ENCODE measurements at regions not wholly inside any gene's neighbourhood (a gene's known extent, or its start where the extent isn't known, plus 50 kb on each side); places are given as distances from the start of the nearest gene placed in this dataset.

GRCh38 chr6:102407886-102408741 is 1014.6 kb downstream of the GRIK2 start:
- no peak for DNase-seq (ENCODE audit: low spot score)

GRCh38 chr6:102405860-102406259 is 1012.4 kb downstream of the GRIK2 start:
- no peak for DNase-seq (ENCODE audit: low spot score)

- DNase-seq (ENCODE audit: low spot score) = no peak
Observed at GRCh38 chr6:102402635-102403329, 1009.3 kb downstream of the GRIK2 start.

- DNase-seq (ENCODE audit: low spot score) = no peak
Observed at GRCh38 chr6:102398788-102399390, 1005.4 kb downstream of the GRIK2 start.

- DNase-seq (ENCODE audit: low spot score) = no peak
Observed at GRCh38 chr6:102390541-102390940, 997.0 kb downstream of the GRIK2 start.

GRCh38 chr6:102389994-102390393 is 996.5 kb downstream of the GRIK2 start:
- DNase-seq (ENCODE audit: low spot score) = no peak

GRCh38 chr6:102387326-102388033 is 994.0 kb downstream of the GRIK2 start:
- DNase-seq (ENCODE audit: low spot score) = no peak

- DNase-seq (ENCODE audit: low spot score) = no peak
Observed at GRCh38 chr6:102381203-102381602, 987.7 kb downstream of the GRIK2 start.

- DNase-seq (ENCODE audit: low spot score) = no peak
Observed at GRCh38 chr6:102356170-102356569, 962.7 kb downstream of the GRIK2 start.

GRCh38 chr6:102355578-102355977 is 962.1 kb downstream of the GRIK2 start:
- DNase-seq (ENCODE audit: low spot score) = no peak

GRCh38 chr6:102352552-102352951 is 959.0 kb downstream of the GRIK2 start:
- no peak for DNase-seq (ENCODE audit: low spot score)

GRCh38 chr6:102344769-102345168 is 951.3 kb downstream of the GRIK2 start:
- no peak for DNase-seq (ENCODE audit: low spot score)

- DNase-seq (ENCODE audit: low spot score) = no peak
Observed at GRCh38 chr6:102340311-102340710, 946.8 kb downstream of the GRIK2 start.

GRCh38 chr6:102333736-102334135 is 940.2 kb downstream of the GRIK2 start:
- no peak for DNase-seq (ENCODE audit: low spot score)

- DNase-seq (ENCODE audit: low spot score) = no peak
Observed at GRCh38 chr6:102327697-102328225, 934.3 kb downstream of the GRIK2 start.

- no peak for DNase-seq (ENCODE audit: low spot score)
Observed at GRCh38 chr6:102313699-102314098, 920.2 kb downstream of the GRIK2 start.

GRCh38 chr6:102309700-102310099 is 916.2 kb downstream of the GRIK2 start:
- DNase-seq (ENCODE audit: low spot score) = no peak

GRCh38 chr6:102300350-102300749 is 906.8 kb downstream of the GRIK2 start:
- no peak for DNase-seq (ENCODE audit: low spot score)

GRCh38 chr6:102298051-102298450 is 904.5 kb downstream of the GRIK2 start:
- DNase-seq (ENCODE audit: low spot score) = no peak
